T-cell (primary cell): ENCODE measurements at regions not wholly inside any gene's neighbourhood (a gene's known extent, or its start where the extent isn't known, plus 50 kb on each side); places are given as distances from the start of the nearest gene placed in this dataset.

Source experiments
- ATAC-seq, 4 experiments: fragments of 200-7000 bp in 3 of 4; fragments of 150-1000 bp in 1 of 4; cut with Tn5 transposase; replicated peaks in 1 of 4; 1 replicate in 3 of 4; 2 replicates in 1 of 4; pipeline ENCODE4 v1.10.0; 2021; ENCODE audit warnings: moderate library complexity in 3 of 4, mild to moderate bottlenecking in 2 of 4, moderate number of reproducible peaks in 1 of 4
- CTCF ChIA-PET, 2 donors: fragments of 300-600 bp; sonication (Branson Sonifier 250); formaldehyde crosslinking; loops; one replicate each; lab custom pipeline; 2022; ENCODE audit warnings: antibody characterized with exemption in 2 of 2; lab: Charles Lee
- POLR2A ChIA-PET, 2 donors: fragments of 300-600 bp; sonication (Branson Sonifier 250); formaldehyde crosslinking; loops; one replicate each; lab custom pipeline; 2022; ENCODE audit warnings: antibody characterized with exemption in 2 of 2; lab: Charles Lee
- DNase-seq, 35 experiments: peaks; one replicate each; pipeline versions ENCODE4 v3.0.0 to v3.0.0-alpha.2; 2013 to 2023
- H3K27ac ChIP-seq: one replicate; pipeline ENCODE4 v1.5.1; 2013; ENCODE audit warnings: low read length
- H3K27me3 ChIP-seq, 2 experiments: replicated peaks in 1 of 2; 1 replicate in 1 of 2; 2 replicates in 1 of 2; pipeline versions ENCODE4 v1.6.1 to v1.7.0; 2013; ENCODE audit warnings: low read length in 1 of 2, mixed read lengths in 1 of 2; ENCODE audit not compliant: control insufficient read depth in 2 of 2, insufficient read depth in 2 of 2; ENCODE audit errors: extremely low read depth in 1 of 2
- H3K36me3 ChIP-seq, 2 donors: 1 replicate in 1 of 2; 2 replicates in 1 of 2; pipeline versions ENCODE4 v1.6.1 to v1.7.0; 2013; ENCODE audit warnings: low read length in 1 of 2; ENCODE audit not compliant: control insufficient read depth in 2 of 2, insufficient read depth in 1 of 2; ENCODE audit errors: extremely low read depth in 1 of 2
- H3K4me1 ChIP-seq, 2 experiments: 1 replicate in 1 of 2; 2 replicates in 1 of 2; pipeline versions ENCODE4 v1.6.1 to v1.7.0; 2013; ENCODE audit warnings: low read length in 2 of 2, mixed read lengths in 1 of 2; ENCODE audit not compliant: insufficient read depth in 2 of 2, control insufficient read depth in 1 of 2; ENCODE audit errors: extremely low read depth in 1 of 2
- H3K4me3 ChIP-seq, 2 donors: 1 replicate in 1 of 2; 2 replicates in 1 of 2; pipeline versions ENCODE4 v1.5.1 to v1.7.0; 2013; ENCODE audit warnings: mild to moderate bottlenecking in 2 of 2, low read length in 1 of 2, moderate library complexity in 1 of 2; ENCODE audit not compliant: control insufficient read depth in 1 of 2; ENCODE audit errors: extremely low read depth in 1 of 2
- H3K9me3 ChIP-seq: 2 replicates; pipeline ENCODE4 v1.7.0; 2013
- H3K27ac Mint-ChIP-seq, 2 donors: one replicate each; pipeline ENCODE4 v1.8.0; 2020 to 2021; ENCODE audit warnings: mild to moderate bottlenecking in 2 of 2, mixed read lengths in 2 of 2
- H3K27me3 Mint-ChIP-seq, 2 donors: one replicate each; pipeline ENCODE4 v1.8.0; 2021 to 2022; ENCODE audit warnings: mixed read lengths in 2 of 2
- H3K36me3 Mint-ChIP-seq: one replicate; pipeline ENCODE4 v1.8.0; 2021; ENCODE audit warnings: mixed read lengths
- H3K4me1 Mint-ChIP-seq, 3 donors: one replicate each; pipeline ENCODE4 v1.8.0; 2020 to 2022; ENCODE audit warnings: mixed read lengths in 3 of 3, mild to moderate bottlenecking in 1 of 3
- H3K4me3 Mint-ChIP-seq, 3 donors: one replicate each; pipeline ENCODE4 v1.8.0; 2020 to 2022; ENCODE audit warnings: mild to moderate bottlenecking in 3 of 3, mixed read lengths in 3 of 3, moderate library complexity in 3 of 3
- H3K9me3 Mint-ChIP-seq, 3 donors: one replicate each; pipeline ENCODE4 v1.8.0; 2020 to 2022; ENCODE audit warnings: mixed read lengths in 3 of 3
- WGBS: methylation state at CpG from one replicate; pipeline ENCODE4 v1.1.5; 2013; ENCODE audit warnings: missing lambda C conversion rate; ENCODE audit not compliant: insufficient coverage; 5-methylcytosine and 5-hydroxymethylcytosine counted together

- peaks cover 0 to 6% of the 10 kb centered on the region in 2 experiments for H3K27me3 ChIP-seq
- Mint-ChIP-seq H3K36me3 (no peaks in the 10 kb centered on the region), H3K27ac (no peak overlapping the region), H3K9me3 (peaks cover 0 to 3% (median under 1%) of the 10 kb centered on the region in 3 donors), H3K27me3 (peaks cover 0 to 5% of the 10 kb centered on the region in 2 donors), H3K4me3 (no peak overlapping the region), H3K4me1 (no peaks in the 10 kb centered on the region)
- no peak overlapping the region for H3K27ac ChIP-seq
- CTCF ChIA-PET, result no interaction called here
- H3K9me3 ChIP-seq, result no peaks in the 10 kb centered on the region
- no peaks in the 10 kb centered on the region for H3K4me1 ChIP-seq
- no peak overlapping the region for H3K4me3 ChIP-seq
- 90% methylated on average over 2 of the region's 3 CpGs for WGBS
- H3K36me3 ChIP-seq, result no peaks in the 10 kb centered on the region
- ATAC-seq (no peak), DNase-seq (no peak)
- POLR2A ChIA-PET, result no interaction called here
These were observed 839.8 kb upstream of the ALCAM start for GRCh38 chr3:104526901-104527401.

- Histone ChIP-seq H3K9me3 (peaks cover 2% of the 10 kb centered on the region), H3K27ac (no peak overlapping the region), H3K36me3 (no peaks in the 10 kb centered on the region), H3K4me1 (no peaks in the 10 kb centered on the region), H3K27me3 (peaks cover 0 to 6% of the 10 kb centered on the region in 2 experiments), H3K4me3 (no peak overlapping the region)
- Mint-ChIP-seq H3K4me3 (no peak overlapping the region), H3K9me3 (peaks cover 0 to 12% (median 7%) of the 10 kb centered on the region in 3 donors), H3K27me3 (peaks cover 0 to 5% of the 10 kb centered on the region in 2 donors), H3K4me1 (no peaks in the 10 kb centered on the region), H3K27ac (no peak overlapping the region), H3K36me3 (no peaks in the 10 kb centered on the region)
- DNase-seq, result no peak
- 65% methylated on average over 8 of the region's 8 CpGs for WGBS
- ChIA-PET POLR2A (no interaction called here), CTCF (no interaction called here)
- ATAC-seq, result no peak
These were observed 835.8 kb upstream of the ALCAM start for GRCh38 chr3:104530934-104531333.

- peaks cover 0 to 12% (median 7%) of the 10 kb centered on the region in 3 donors for H3K9me3 Mint-ChIP-seq
- no peaks in the 10 kb centered on the region for H3K36me3 Mint-ChIP-seq
- CTCF ChIA-PET, result no interaction called here
These were observed 830.0 kb upstream of the ALCAM start for GRCh38 chr3:104536715-104537114.

GRCh38 chr3:104537323-104537722 is 829.4 kb upstream of the ALCAM start:
- 67% methylated on average over 1 of the region's 3 CpGs for WGBS
- DNase-seq (no peak), ATAC-seq (no peak)
- H3K36me3 Mint-ChIP-seq, result no peaks in the 10 kb centered on the region
- ChIA-PET POLR2A (no interaction called here), CTCF (no interaction called here)
- no peak overlapping the region for H3K27ac Mint-ChIP-seq
- H3K9me3 Mint-ChIP-seq, result peaks cover 0 to 9% (median 3%) of the 10 kb centered on the region in 3 donors
- Histone ChIP-seq H3K27me3 (no peaks in the 10 kb centered on the region), H3K4me1 (no peaks in the 10 kb centered on the region), H3K27ac (no peak overlapping the region), H3K36me3 (no peaks in the 10 kb centered on the region), H3K9me3 (peaks cover 2% of the 10 kb centered on the region), H3K4me3 (no peak overlapping the region)
- no peaks in the 10 kb centered on the region for H3K4me1 Mint-ChIP-seq
- no peaks in the 10 kb centered on the region for H3K27me3 Mint-ChIP-seq
- no peak overlapping the region for H3K4me3 Mint-ChIP-seq

More at GRCh38 chr3:104536715-104537114, 830.0 kb upstream of the ALCAM start:
- Mint-ChIP-seq H3K4me1 (no peaks in the 10 kb centered on the region), H3K4me3 (no peak overlapping the region), H3K27ac (no peak overlapping the region), H3K27me3 (no peaks in the 10 kb centered on the region)
- Histone ChIP-seq H3K9me3 (peaks cover 2% of the 10 kb centered on the region), H3K4me1 (no peaks in the 10 kb centered on the region), H3K4me3 (no peak overlapping the region), H3K27me3 (no peaks in the 10 kb centered on the region), H3K27ac (no peak overlapping the region), H3K36me3 (no peaks in the 10 kb centered on the region)
- ATAC-seq (no peak), DNase-seq (no peak)
- POLR2A ChIA-PET, result no interaction called here

GRCh38 chr3:104546301-104546700 is 820.4 kb upstream of the ALCAM start:
- Mint-ChIP-seq H3K27me3 (peaks cover 0 to 2% of the 10 kb centered on the region in 2 donors), H3K9me3 (no peaks in the 10 kb centered on the region)
- CTCF ChIA-PET, result no interaction called here

GRCh38 chr3:104547031-104547430 is 819.7 kb upstream of the ALCAM start:
- ChIA-PET POLR2A (no interaction called here), CTCF (interaction anchor here in 1 of 2 donors (0.6 kb wide), 1 partner anchor 33 kb away, joined by 3 read pairs; no protein-coding TSS in a partner anchor)
- H3K27ac ChIP-seq, result no peak overlapping the region
- H3K4me1 ChIP-seq, result no peaks in the 10 kb centered on the region
- no peak for ATAC-seq
- H3K27me3 ChIP-seq, result no peaks in the 10 kb centered on the region
- 100% methylated on average over 1 of the region's 3 CpGs for WGBS
- Mint-ChIP-seq H3K27me3 (peaks cover 0 to 2% of the 10 kb centered on the region in 2 donors), H3K4me1 (no peaks in the 10 kb centered on the region), H3K4me3 (no peak overlapping the region), H3K36me3 (no peaks in the 10 kb centered on the region), H3K27ac (no peak overlapping the region), H3K9me3 (no peaks in the 10 kb centered on the region)
- DNase-seq, result no peak
- H3K9me3 ChIP-seq, result no peaks in the 10 kb centered on the region
- no peaks in the 10 kb centered on the region for H3K36me3 ChIP-seq
- H3K4me3 ChIP-seq, result no peak overlapping the region

More at GRCh38 chr3:104546301-104546700, 820.4 kb upstream of the ALCAM start:
- ATAC-seq (no peak), DNase-seq (no peak)
- Mint-ChIP-seq H3K36me3 (no peaks in the 10 kb centered on the region), H3K4me3 (no peak overlapping the region), H3K27ac (no peak overlapping the region), H3K4me1 (no peaks in the 10 kb centered on the region)
- WGBS, result no CpG with 5 or more reads among the region's 3 CpGs
- H3K4me1 ChIP-seq, result no peaks in the 10 kb centered on the region
- no peaks in the 10 kb centered on the region for H3K27me3 ChIP-seq
- no peak overlapping the region for H3K27ac ChIP-seq
- no peaks in the 10 kb centered on the region for H3K9me3 ChIP-seq
- no peak overlapping the region for H3K4me3 ChIP-seq
- POLR2A ChIA-PET, result no interaction called here
- no peaks in the 10 kb centered on the region for H3K36me3 ChIP-seq

- ATAC-seq (no peak), DNase-seq (no peak)
- Mint-ChIP-seq H3K9me3 (no peaks in the 10 kb centered on the region), H3K27ac (no peak overlapping the region), H3K4me1 (no peaks in the 10 kb centered on the region), H3K27me3 (peaks cover 0 to 2% of the 10 kb centered on the region in 2 donors), H3K4me3 (no peak overlapping the region), H3K36me3 (no peaks in the 10 kb centered on the region)
- no peaks in the 10 kb centered on the region for H3K36me3 ChIP-seq
- no peak overlapping the region for H3K4me3 ChIP-seq
- no peak overlapping the region for H3K27ac ChIP-seq
- no peaks in the 10 kb centered on the region for H3K9me3 ChIP-seq
- no peaks in the 10 kb centered on the region for H3K4me1 ChIP-seq
- no peaks in the 10 kb centered on the region for H3K27me3 ChIP-seq
- ChIA-PET CTCF (no interaction called here), POLR2A (no interaction called here)
- WGBS, result no CpG with 5 or more reads among the region's 8 CpGs
These were observed 818.3 kb upstream of the ALCAM start for GRCh38 chr3:104548401-104548800.
